OCI-M1 (cell line): ENCODE measurements at regions not wholly inside any gene's neighbourhood (a gene's known extent, or its start where the extent isn't known, plus 50 kb on each side); places are given as distances from the start of the nearest gene placed in this dataset.
A peak's percentile ranks its signal among the peaks of the same experiment; 100 is the strongest.

Experiments used
- DNase-seq: peaks from one replicate; lab custom pipeline; 2025; lab: John Stamatoyannopoulos, UW

- DNase-seq = no peak
Observed at GRCh38 chr12:42859612-42860011, 270.1 kb upstream of the PRICKLE1 start.

- DNase-seq = no peak
Observed at GRCh38 chr12:42857106-42857505, 267.6 kb upstream of the PRICKLE1 start.

- peak; percentile 39 for DNase-seq
Observed at GRCh38 chr12:42855362-42855950, 265.9 kb upstream of the PRICKLE1 start.

GRCh38 chr12:42854826-42855225, 265.3 kb upstream of the PRICKLE1 start:
- DNase-seq = no peak

GRCh38 chr12:42854208-42854607, 264.7 kb upstream of the PRICKLE1 start:
- DNase-seq = no peak

- DNase-seq = no peak
Observed at GRCh38 chr12:42853370-42854140, 264.0 kb upstream of the PRICKLE1 start.

- DNase-seq = peak; percentile 7
Observed at GRCh38 chr12:42846782-42847181, 257.2 kb upstream of the PRICKLE1 start.

GRCh38 chr12:42834062-42834461, 244.5 kb upstream of the PRICKLE1 start:
- no peak for DNase-seq

GRCh38 chr12:42828836-42829235, 239.3 kb upstream of the PRICKLE1 start:
- DNase-seq = no peak

GRCh38 chr12:42824327-42824726, 234.8 kb upstream of the PRICKLE1 start:
- DNase-seq = no peak

GRCh38 chr12:42823679-42824078, 234.1 kb upstream of the PRICKLE1 start:
- no peak for DNase-seq

GRCh38 chr12:42819846-42820245, 230.3 kb upstream of the PRICKLE1 start:
- no peak for DNase-seq

- DNase-seq = peak; percentile 11
Observed at GRCh38 chr12:42815068-42815467, 225.5 kb upstream of the PRICKLE1 start.

- DNase-seq = no peak
Observed at GRCh38 chr12:42812871-42813270, 223.3 kb upstream of the PRICKLE1 start.

- DNase-seq = peak; percentile 8
Observed at GRCh38 chr12:42812086-42812485, 222.5 kb upstream of the PRICKLE1 start.

GRCh38 chr12:42810006-42810405, 220.5 kb upstream of the PRICKLE1 start:
- DNase-seq = no peak

GRCh38 chr12:42809226-42809625, 219.7 kb upstream of the PRICKLE1 start:
- DNase-seq = no peak

- DNase-seq = no peak
Observed at GRCh38 chr12:42807766-42808165, 218.2 kb upstream of the PRICKLE1 start.

GRCh38 chr12:42807251-42807650, 217.7 kb upstream of the PRICKLE1 start:
- DNase-seq = no peak

- DNase-seq = no peak
Observed at GRCh38 chr12:42804928-42805327, 215.4 kb upstream of the PRICKLE1 start.

- DNase-seq = no peak
Observed at GRCh38 chr12:42802785-42803189, 213.2 kb upstream of the PRICKLE1 start.

- DNase-seq = no peak
Observed at GRCh38 chr12:42801271-42801670, 211.7 kb upstream of the PRICKLE1 start.

- DNase-seq = no peak
Observed at GRCh38 chr12:42799966-42800365, 210.4 kb upstream of the PRICKLE1 start.
